ENCODE measurements at regions not wholly inside any gene's neighbourhood (a gene's known extent, or its start where the extent isn't known, plus 50 kb on each side); places are given as distances from the start of the nearest gene placed in this dataset.
A peak's percentile ranks its signal among the peaks of the same experiment; 100 is the strongest.

DNA sequence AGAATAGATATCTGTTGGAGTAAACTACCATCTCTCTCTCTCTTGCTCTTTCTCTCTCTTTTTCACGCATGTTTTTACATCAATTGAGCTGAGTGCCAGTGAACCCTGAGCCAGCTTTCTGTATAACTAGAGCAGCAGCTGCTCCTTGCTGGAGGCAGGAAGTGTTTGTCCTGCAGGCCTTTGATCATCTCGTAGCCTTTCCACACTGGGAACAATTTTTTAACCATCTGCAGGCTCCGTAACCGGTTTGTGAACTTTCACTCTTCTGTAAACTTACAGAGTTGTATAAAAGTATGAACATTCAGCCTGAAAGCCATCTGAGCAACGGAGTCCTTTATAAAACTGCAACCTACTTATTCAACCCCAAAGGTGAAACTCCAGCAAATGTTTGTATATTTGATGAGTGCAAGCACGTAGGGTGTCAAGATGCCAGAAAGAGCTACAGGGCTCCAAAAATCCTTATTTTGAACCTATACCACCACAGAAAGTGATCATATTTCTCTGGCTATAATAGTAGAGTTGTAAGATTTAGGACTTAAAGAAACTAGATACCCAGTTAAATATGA, 162.8 kb upstream of the NFE2L3 start:
- TF ChIP-seq, protein P1, sequence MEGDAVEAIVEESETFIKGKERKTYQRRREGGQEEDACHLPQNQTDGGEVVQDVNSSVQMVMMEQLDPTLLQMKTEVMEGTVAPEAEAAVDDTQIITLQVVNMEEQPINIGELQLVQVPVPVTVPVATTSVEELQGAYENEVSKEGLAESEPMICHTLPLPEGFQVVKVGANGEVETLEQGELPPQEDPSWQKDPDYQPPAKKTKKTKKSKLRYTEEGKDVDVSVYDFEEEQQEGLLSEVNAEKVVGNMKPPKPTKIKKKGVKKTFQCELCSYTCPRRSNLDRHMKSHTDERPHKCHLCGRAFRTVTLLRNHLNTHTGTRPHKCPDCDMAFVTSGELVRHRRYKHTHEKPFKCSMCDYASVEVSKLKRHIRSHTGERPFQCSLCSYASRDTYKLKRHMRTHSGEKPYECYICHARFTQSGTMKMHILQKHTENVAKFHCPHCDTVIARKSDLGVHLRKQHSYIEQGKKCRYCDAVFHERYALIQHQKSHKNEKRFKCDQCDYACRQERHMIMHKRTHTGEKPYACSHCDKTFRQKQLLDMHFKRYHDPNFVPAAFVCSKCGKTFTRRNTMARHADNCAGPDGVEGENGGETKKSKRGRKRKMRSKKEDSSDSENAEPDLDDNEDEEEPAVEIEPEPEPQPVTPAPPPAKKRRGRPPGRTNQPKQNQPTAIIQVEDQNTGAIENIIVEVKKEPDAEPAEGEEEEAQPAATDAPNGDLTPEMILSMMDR (conservative IDR thresholded peaks at IDR 0.05; ENCODE audit: low read depth, low read length) = no peak
- DNase-seq (ENCODE audit: low read depth) = no peak

GRCh38 chr7:25994433-25994994, 157.5 kb upstream of the NFE2L3 start:
- DNase-seq (ENCODE audit: low read depth) = no peak
- TF ChIP-seq, protein P1 (conservative IDR thresholded peaks at IDR 0.05; ENCODE audit: low read depth, low read length) = no peak
- H3K4me3 ChIP-seq (ENCODE audit: low read depth, low read length) = no peak overlapping the region

More for the DNA sequence above, 162.8 kb upstream of the NFE2L3 start:
- no peak overlapping the region for H3K4me3 ChIP-seq (ENCODE audit: low read depth, low read length)

DNA sequence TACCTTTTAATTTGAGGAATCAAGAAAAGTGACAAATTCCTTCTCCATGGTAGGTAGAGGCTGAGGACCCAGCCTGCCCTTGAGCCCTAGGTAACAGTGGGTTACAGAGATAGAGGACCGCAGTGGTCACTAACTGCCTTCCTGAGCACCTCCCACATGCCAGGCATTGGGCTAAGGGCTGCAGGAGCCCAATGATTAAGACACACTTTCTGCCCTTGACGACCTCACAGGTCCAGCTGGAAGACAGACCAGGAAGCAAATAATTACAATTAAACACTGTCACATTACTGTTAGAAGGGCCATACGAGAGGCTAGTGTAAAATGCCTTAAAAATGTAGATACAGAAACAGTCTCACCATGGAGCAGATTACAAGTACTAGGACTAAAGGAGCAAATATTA, 156.8 kb upstream of the NFE2L3 start:
- TF ChIP-seq, protein P1 (conservative IDR thresholded peaks at IDR 0.05; ENCODE audit: low read depth, low read length) = no peak
- no peak overlapping the region for H3K4me3 ChIP-seq (ENCODE audit: low read depth, low read length)
- DNase-seq (ENCODE audit: low read depth) = no peak

- TF ChIP-seq, protein P1 (conservative IDR thresholded peaks at IDR 0.05; ENCODE audit: low read depth, low read length) = peak; percentile 72
- DNase-seq (ENCODE audit: low read depth) = no peak
- no peak overlapping the region for H3K4me3 ChIP-seq (ENCODE audit: low read depth, low read length)
Observed at GRCh38 chr7:25996006-25996408, 156.0 kb upstream of the NFE2L3 start.

- no peak for DNase-seq (ENCODE audit: low read depth)
- TF ChIP-seq, protein P1 (conservative IDR thresholded peaks at IDR 0.05; ENCODE audit: low read depth, low read length) = no peak
- H3K4me3 ChIP-seq (ENCODE audit: low read depth, low read length) = no peak overlapping the region
Observed at GRCh38 chr7:25998499-25998898, 153.5 kb upstream of the NFE2L3 start.

- TF ChIP-seq, protein P1 (conservative IDR thresholded peaks at IDR 0.05; ENCODE audit: low read depth, low read length) = no peak
- no peak for DNase-seq (ENCODE audit: low read depth)
- H3K4me3 ChIP-seq (ENCODE audit: low read depth, low read length) = no peak overlapping the region
Observed at GRCh38 chr7:26000841-26001240, 151.2 kb upstream of the NFE2L3 start.

- TF ChIP-seq, protein P1 (conservative IDR thresholded peaks at IDR 0.05; ENCODE audit: low read depth, low read length) = no peak
- no peak for DNase-seq (ENCODE audit: low read depth)
- H3K4me3 ChIP-seq (ENCODE audit: low read depth, low read length) = no peak overlapping the region
Observed at GRCh38 chr7:26001662-26002244, 150.2 kb upstream of the NFE2L3 start.
